Activated naive CD8-positive, alpha-beta T cell (primary cell): ENCODE measurements at regions not wholly inside any gene's neighbourhood (a gene's known extent, or its start where the extent isn't known, plus 50 kb on each side); places are given as distances from the start of the nearest gene placed in this dataset.

Source experiments
- H3K27ac Mint-ChIP-seq: one replicate; pipeline ENCODE4 v1.8.0; 2021; ENCODE audit warnings: mixed read lengths
- H3K27me3 Mint-ChIP-seq: one replicate; pipeline ENCODE4 v1.8.0; 2021; ENCODE audit warnings: mixed read lengths
- H3K36me3 Mint-ChIP-seq: one replicate; pipeline ENCODE4 v1.8.0; 2021; ENCODE audit warnings: mixed read lengths
- H3K4me1 Mint-ChIP-seq: one replicate; pipeline ENCODE4 v1.8.0; 2021; ENCODE audit warnings: low read depth, mixed read lengths
- H3K4me3 Mint-ChIP-seq: one replicate; pipeline ENCODE4 v1.8.0; 2021; ENCODE audit warnings: mild to moderate bottlenecking, mixed read lengths
- H3K9me3 Mint-ChIP-seq: one replicate; pipeline ENCODE4 v1.8.0; 2021; ENCODE audit warnings: low read depth, mixed read lengths

GRCh38 chr4:10173754-10174749 is 57.5 kb upstream of the WDR1 start:
- Mint-ChIP-seq H3K27ac (no peak overlapping the region), H3K9me3 (no peaks in the 10 kb centered on the region), H3K4me1 (no peaks in the 10 kb centered on the region), H3K4me3 (no peak overlapping the region), H3K36me3 (no peaks in the 10 kb centered on the region), H3K27me3 (no peaks in the 10 kb centered on the region)

DNA sequence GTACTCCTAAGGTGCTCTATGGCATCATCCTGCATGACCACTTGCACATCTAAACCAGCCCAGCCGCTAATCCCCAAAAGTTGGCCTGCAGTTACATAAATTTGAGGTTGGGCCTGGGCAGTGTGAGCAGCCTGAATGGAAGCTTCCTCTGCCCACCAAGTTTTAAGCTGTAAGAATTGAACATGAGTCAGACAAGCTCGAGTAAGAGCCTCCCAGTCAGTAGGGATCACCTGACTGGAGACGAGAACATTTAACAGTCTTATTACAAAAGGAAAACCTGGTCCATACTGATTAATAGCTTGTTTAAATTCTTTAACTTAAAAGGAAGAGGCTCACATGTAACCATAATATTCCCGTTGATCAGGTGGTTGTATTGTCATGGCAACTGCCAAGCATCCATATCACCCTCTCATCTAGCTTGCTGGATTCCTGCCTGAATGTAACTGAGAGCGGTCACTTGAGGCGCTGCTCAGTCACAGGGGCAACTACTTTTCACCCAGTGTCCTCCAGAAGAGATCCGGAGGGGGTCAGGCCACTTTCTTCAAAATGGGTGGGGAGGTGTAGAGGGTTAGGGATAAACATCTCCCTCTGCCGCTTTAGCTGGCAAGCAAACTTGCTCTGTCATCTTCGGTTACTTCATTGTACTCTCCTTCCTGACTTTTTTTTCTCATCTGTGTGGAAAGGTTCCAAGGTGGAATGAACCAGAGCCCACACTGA is 56.6 kb upstream of the WDR1 start:
- no peak overlapping the region for H3K4me3 Mint-ChIP-seq

GRCh38 chr4:10172278-10172921 is 55.8 kb upstream of the WDR1 start:
- Mint-ChIP-seq H3K36me3 (no peaks in the 10 kb centered on the region), H3K4me1 (no peaks in the 10 kb centered on the region), H3K27me3 (no peaks in the 10 kb centered on the region), H3K4me3 (no peak overlapping the region), H3K27ac (no peak overlapping the region), H3K9me3 (no peaks in the 10 kb centered on the region)

More for the DNA sequence above, 56.6 kb upstream of the WDR1 start:
- Mint-ChIP-seq H3K4me1 (no peaks in the 10 kb centered on the region), H3K9me3 (no peaks in the 10 kb centered on the region), H3K27me3 (no peaks in the 10 kb centered on the region), H3K36me3 (no peaks in the 10 kb centered on the region), H3K27ac (no peak overlapping the region)

DNA sequence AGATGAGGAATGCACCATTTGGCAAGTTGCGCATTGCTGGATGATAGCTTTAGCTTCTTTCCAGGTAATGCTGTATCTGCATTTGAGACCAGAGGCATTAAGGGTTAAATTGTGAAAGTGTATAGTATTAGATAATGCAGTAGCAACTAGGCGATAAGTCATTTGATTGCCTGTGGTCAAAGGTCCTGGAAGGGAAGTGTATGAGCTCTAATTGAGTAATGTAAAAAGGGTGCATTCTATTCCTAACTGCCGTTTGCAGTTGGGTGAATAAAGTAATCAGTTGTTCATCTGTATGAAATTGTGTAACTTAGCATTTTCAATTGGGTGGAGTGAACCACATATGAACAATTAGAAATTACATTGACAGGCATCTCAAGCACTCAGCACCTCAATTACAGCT is 54.5 kb upstream of the WDR1 start:
- Mint-ChIP-seq H3K27me3 (no peaks in the 10 kb centered on the region), H3K9me3 (no peaks in the 10 kb centered on the region), H3K4me3 (no peak overlapping the region), H3K4me1 (no peaks in the 10 kb centered on the region), H3K27ac (no peak overlapping the region), H3K36me3 (no peaks in the 10 kb centered on the region)

DNA sequence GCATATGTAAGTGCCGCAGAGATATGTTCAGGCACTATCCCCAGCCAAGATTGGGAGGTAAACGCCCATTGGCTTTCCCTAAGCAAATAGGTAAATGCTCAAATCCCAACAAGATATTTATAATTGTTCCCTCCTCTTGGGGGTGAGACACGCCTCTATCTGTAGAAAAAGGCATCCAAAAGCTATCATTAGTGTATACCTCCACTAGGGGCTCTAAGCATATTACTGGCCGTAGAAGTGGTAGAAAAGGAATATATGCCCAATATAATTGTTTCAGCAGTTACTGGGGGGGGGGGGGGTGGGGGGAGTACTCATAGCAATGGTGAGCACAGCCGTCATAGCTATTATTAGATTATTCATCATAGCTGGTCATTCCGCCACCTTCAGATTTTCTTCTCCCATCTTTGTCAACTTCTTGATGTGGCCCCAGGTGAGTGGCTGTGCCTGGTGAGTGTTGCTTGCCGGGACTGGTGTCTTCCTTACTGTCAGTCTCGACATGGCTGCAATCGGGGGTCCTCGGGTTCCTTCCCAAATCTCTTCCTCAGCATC is 53.3 kb upstream of the WDR1 start:
- Mint-ChIP-seq H3K36me3 (no peaks in the 10 kb centered on the region), H3K27ac (no peak overlapping the region), H3K9me3 (no peaks in the 10 kb centered on the region), H3K27me3 (no peaks in the 10 kb centered on the region), H3K4me3 (no peak overlapping the region), H3K4me1 (no peaks in the 10 kb centered on the region)

GRCh38 chr4:10168151-10168550 is 51.6 kb upstream of the WDR1 start:
- Mint-ChIP-seq H3K4me3 (no peak overlapping the region), H3K9me3 (no peaks in the 10 kb centered on the region), H3K4me1 (peaks cover 3% of the 10 kb centered on the region), H3K27me3 (no peaks in the 10 kb centered on the region), H3K27ac (no peak overlapping the region), H3K36me3 (no peaks in the 10 kb centered on the region)

DNA sequence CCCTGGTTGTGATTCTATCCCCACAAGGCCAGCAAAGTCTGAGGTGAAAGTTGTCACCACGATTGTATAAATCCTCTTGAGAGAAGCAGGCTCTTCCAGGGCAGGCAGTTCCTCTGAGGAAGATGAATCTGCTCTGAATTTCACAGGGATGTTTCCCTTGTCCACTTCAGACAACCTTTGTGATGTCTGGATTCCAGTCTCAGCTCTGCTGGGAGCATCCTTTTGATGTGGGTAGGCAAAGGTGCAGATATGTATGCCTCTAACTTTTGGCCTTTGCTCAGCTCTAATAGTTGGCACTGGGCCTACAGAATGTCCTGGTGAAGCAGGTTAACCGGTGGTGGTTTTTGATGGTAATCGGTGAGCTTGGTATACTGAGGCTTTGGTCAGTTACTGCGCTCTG is 50.6 kb upstream of the WDR1 start:
- Mint-ChIP-seq H3K27me3 (no peaks in the 10 kb centered on the region), H3K4me3 (no peak overlapping the region), H3K9me3 (no peaks in the 10 kb centered on the region), H3K36me3 (no peaks in the 10 kb centered on the region), H3K4me1 (peaks cover 9% of the 10 kb centered on the region), H3K27ac (no peak overlapping the region)
